Smooth muscle cell (in vitro differentiated cells): ENCODE measurements at regions not wholly inside any gene's neighbourhood (a gene's known extent, or its start where the extent isn't known, plus 50 kb on each side); places are given as distances from the start of the nearest gene placed in this dataset.
A peak's percentile ranks its signal among the peaks of the same experiment; 100 is the strongest.

Experiments
- DNase-seq: peaks from one replicate; lab custom pipeline; 2025; ENCODE audit not compliant: unreplicated experiment; lab: John Stamatoyannopoulos, UW
- H2AFZ ChIP-seq: fragments of 200-600 bp; sonication (generic); 2 replicates; pipeline ENCODE4 v1.6.0; 2016; ENCODE audit warnings: antibody characterized with exemption, low read depth, mild to moderate bottlenecking
- H3F3A ChIP-seq: fragments of 200-600 bp; sonication (generic); 2 replicates; pipeline ENCODE4 v1.6.0; 2017; ENCODE audit warnings: antibody characterized with exemption, low read depth
- H3K27ac ChIP-seq: fragments of 200-600 bp; sonication (generic); 2 replicates; pipeline ENCODE4 v1.5.1; 2016; ENCODE audit warnings: low read depth, mild to moderate bottlenecking
- H3K27me3 ChIP-seq: fragments of 200-600 bp; sonication (generic); 2 replicates; pipeline ENCODE4 v1.6.1; 2016; ENCODE audit warnings: low read depth, mild to moderate bottlenecking
- H3K36me3 ChIP-seq: fragments of 200-600 bp; sonication (generic); 2 replicates; pipeline ENCODE4 v1.5.1; 2016; ENCODE audit warnings: low read depth
- H3K4me1 ChIP-seq: fragments of 200-600 bp; sonication (generic); 2 replicates; pipeline ENCODE4 v1.5.1; 2016; ENCODE audit warnings: low read depth
- H3K4me2 ChIP-seq: fragments of 200-600 bp; sonication (generic); 2 replicates; pipeline ENCODE4 v1.6.0; 2016; ENCODE audit warnings: mild to moderate bottlenecking
- H3K4me3 ChIP-seq: fragments of 200-600 bp; sonication (generic); 2 replicates; pipeline ENCODE4 v1.5.1; 2016; ENCODE audit warnings: mild to moderate bottlenecking
- H3K79me2 ChIP-seq: fragments of 200-600 bp; sonication (generic); 2 replicates; pipeline ENCODE4 v1.6.0; 2016; ENCODE audit warnings: low read depth, mild to moderate bottlenecking
- H3K9ac ChIP-seq: fragments of 200-600 bp; sonication (generic); 2 replicates; pipeline ENCODE4 v1.6.0; 2016; ENCODE audit warnings: low read depth
- H3K9me3 ChIP-seq: fragments of 200-600 bp; sonication (generic); replicated peaks from 2 replicates; pipeline ENCODE4 v1.5.1; 2016; ENCODE audit warnings: low read depth
- H4K20me1 ChIP-seq: fragments of 200-600 bp; sonication (generic); 2 replicates; pipeline ENCODE4 v1.6.0; 2016; ENCODE audit warnings: low read depth
- WGBS: methylation state at CpG from one replicate; pipeline ENCODE4 v1.1.7; 2016; ENCODE audit warnings: low lambda C conversion rate; 5-methylcytosine and 5-hydroxymethylcytosine counted together
- TF ChIP-seq, protein P1 (sequence below): fragments of 200-600 bp; sonication (generic); IDR thresholded peaks from 2 replicates; pipeline ENCODE4 v1.5.1; 2017; ENCODE audit warnings: borderline replicate concordance, mild to moderate bottlenecking, antibody characterized with exemption; ENCODE audit not compliant: insufficient read depth, poor library complexity, severe bottlenecking

- Histone ChIP-seq H3K9ac (peak overlapping the region; percentile 30), H3K27me3 (no peaks in the 10 kb centered on the region), H3K79me2 (no peaks in the 10 kb centered on the region), H4K20me1 (no peaks in the 10 kb centered on the region), H3K4me3 (no peak overlapping the region), H3K27ac (peak overlapping the region; percentile 82), H3K4me1 (peaks cover 12% of the 10 kb centered on the region), H2AFZ (no peak overlapping the region), H3K9me3 (no peaks in the 10 kb centered on the region), H3K4me2 (peak overlapping the region; percentile 67), H3K36me3 (no peaks in the 10 kb centered on the region), H3F3A (peaks cover 4% of the 10 kb centered on the region)
- WGBS = 46% methylated on average over 3 of the region's 3 CpGs
- DNase-seq = no peak
- TF ChIP-seq, protein P1, sequence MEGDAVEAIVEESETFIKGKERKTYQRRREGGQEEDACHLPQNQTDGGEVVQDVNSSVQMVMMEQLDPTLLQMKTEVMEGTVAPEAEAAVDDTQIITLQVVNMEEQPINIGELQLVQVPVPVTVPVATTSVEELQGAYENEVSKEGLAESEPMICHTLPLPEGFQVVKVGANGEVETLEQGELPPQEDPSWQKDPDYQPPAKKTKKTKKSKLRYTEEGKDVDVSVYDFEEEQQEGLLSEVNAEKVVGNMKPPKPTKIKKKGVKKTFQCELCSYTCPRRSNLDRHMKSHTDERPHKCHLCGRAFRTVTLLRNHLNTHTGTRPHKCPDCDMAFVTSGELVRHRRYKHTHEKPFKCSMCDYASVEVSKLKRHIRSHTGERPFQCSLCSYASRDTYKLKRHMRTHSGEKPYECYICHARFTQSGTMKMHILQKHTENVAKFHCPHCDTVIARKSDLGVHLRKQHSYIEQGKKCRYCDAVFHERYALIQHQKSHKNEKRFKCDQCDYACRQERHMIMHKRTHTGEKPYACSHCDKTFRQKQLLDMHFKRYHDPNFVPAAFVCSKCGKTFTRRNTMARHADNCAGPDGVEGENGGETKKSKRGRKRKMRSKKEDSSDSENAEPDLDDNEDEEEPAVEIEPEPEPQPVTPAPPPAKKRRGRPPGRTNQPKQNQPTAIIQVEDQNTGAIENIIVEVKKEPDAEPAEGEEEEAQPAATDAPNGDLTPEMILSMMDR = no peak
Measured at GRCh38 chr1:94698759-94699502, 121.2 kb upstream of the SLC44A3 start.

DNA sequence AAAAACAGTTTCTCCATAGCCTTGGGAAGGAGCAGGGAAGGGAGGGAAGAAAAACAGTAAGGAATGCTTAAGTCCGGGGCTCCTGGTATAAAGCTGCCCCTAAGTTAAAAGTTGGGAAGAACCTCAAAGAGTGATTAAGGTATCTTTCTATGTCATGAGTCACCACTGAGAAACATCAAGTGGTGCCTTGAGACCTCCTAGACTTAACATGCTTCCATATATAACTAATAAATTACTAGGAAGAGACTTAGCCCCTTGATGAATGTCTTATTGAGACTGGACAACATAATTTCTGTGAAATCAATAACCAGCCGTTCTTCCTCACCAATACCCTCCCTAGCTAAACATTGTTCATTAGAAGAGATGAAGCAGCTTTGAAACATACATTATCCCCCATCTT lies 121.8 kb upstream of the SLC44A3 start:
- no peaks in the 10 kb centered on the region for H3K36me3 ChIP-seq
- no peak for DNase-seq
- no peaks in the 10 kb centered on the region for H3K9me3 ChIP-seq
- no peaks in the 10 kb centered on the region for H3K27me3 ChIP-seq
- H4K20me1 ChIP-seq = no peaks in the 10 kb centered on the region
- H3K4me2 ChIP-seq = peak overlapping the region; percentile 67
- H3K4me1 ChIP-seq = peaks cover 12% of the 10 kb centered on the region
- H3K4me3 ChIP-seq = no peak overlapping the region
- WGBS = 51% methylated on average over 2 of the region's 2 CpGs
- TF ChIP-seq, protein P1 = no peak
- peak overlapping the region; percentile 30 for H3K9ac ChIP-seq
- H2AFZ ChIP-seq = no peak overlapping the region
- peaks cover 4% of the 10 kb centered on the region for H3F3A ChIP-seq
- H3K79me2 ChIP-seq = no peaks in the 10 kb centered on the region
- H3K27ac ChIP-seq = peak overlapping the region; percentile 82

- H3K27ac ChIP-seq = peak overlapping the region; percentile 82
- peak overlapping the region; percentile 67 for H3K4me2 ChIP-seq
- H3K36me3 ChIP-seq = no peaks in the 10 kb centered on the region
- TF ChIP-seq, protein P1 = no peak
- H4K20me1 ChIP-seq = no peaks in the 10 kb centered on the region
- no peak overlapping the region for H2AFZ ChIP-seq
- H3K27me3 ChIP-seq = no peaks in the 10 kb centered on the region
- H3K79me2 ChIP-seq = no peaks in the 10 kb centered on the region
- WGBS = 70% methylated on average over 5 of the region's 5 CpGs
- H3K4me1 ChIP-seq = peaks cover 12% of the 10 kb centered on the region
- H3K9me3 ChIP-seq = no peaks in the 10 kb centered on the region
- DNase-seq = no peak
- peaks cover 4% of the 10 kb centered on the region for H3F3A ChIP-seq
- no peak overlapping the region for H3K4me3 ChIP-seq
- peak overlapping the region; percentile 30 for H3K9ac ChIP-seq
Measured at GRCh38 chr1:94697839-94698238, 122.3 kb upstream of the SLC44A3 start.
